ENCODE measurements at regions not wholly inside any gene's neighbourhood (a gene's known extent, or its start where the extent isn't known, plus 50 kb on each side); places are given as distances from the start of the nearest gene placed in this dataset.

DNA sequence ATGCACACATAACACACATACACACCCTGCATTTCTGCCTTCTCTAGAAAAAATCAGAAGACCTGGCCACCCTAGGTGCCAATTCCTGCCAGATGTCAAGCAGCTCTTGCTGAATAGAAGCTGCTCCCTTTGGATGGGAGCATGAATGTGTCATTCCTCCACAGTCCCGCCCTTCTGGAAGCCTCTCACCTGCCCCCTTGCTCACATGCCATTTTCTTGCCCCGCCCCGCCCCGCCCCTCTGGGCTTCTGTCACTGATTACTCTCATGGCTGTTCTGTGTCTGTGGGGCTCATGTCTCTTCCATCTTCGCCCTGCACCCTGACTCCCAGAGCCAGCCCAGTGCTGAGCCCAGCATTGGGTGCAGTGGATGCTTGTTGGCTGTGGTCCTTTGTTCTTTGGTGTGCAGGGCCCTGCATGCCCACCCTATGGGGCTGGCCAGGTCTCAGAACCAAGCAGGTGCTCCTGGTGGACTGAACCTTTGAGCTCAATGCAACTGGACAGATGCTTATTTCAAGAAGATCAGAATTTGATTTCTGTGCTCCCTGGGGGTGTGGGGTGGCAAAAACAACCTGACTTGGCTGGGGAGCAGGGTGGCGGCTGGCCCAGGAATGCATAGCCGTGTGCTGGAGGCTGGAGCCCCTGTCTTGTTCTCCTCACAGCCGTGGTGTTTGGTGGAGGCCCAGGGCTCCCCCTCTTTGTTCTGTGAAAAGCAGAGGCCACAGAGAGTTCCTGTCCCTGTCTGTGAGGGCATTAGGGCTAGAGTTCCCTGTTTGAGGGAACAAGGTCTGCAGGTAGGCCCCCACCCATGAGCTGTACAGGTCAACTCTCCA lies 140.6 kb upstream of the GLI2 start:
- no peaks in the 10 kb centered on the region for H4K20me1 ChIP-seq (ENCODE audit: control insufficient read depth, insufficient read depth, insufficient read length)
- peak overlapping the region in 2 of 3 experiments; percentile 70 to 92; a peak in 1 of 7 replicates for H3K27ac Mint-ChIP-seq
- peaks cover 54 to 64% of the 10 kb centered on the region in 2 experiments for H3K4me1 Mint-ChIP-seq
- no peak overlapping the region for H3K4ac ChIP-seq (ENCODE audit: low read depth, low read length)
- no peak overlapping the region for H4K8ac ChIP-seq (replicated peaks; ENCODE audit: insufficient read length, low read depth, low read length)
- no peak overlapping the region for H3K14ac ChIP-seq (ENCODE audit: insufficient read depth, low read length)
- no peak overlapping the region for H2AFZ ChIP-seq (ENCODE audit: low read length)
- 0 out of 5 replicates have a peak, but pooled peaks cover 0 to 5% of the 10 kb centered on the region in 2 experiments for H3K9me3 Mint-ChIP-seq
- no peak overlapping the region for H3K56ac ChIP-seq (ENCODE audit: insufficient read length, low read depth, low read length)
- H3K9me3 ChIP-seq (ENCODE audit: control insufficient read depth, low read depth, low read length) = no peaks in the 10 kb centered on the region
- H3K23ac ChIP-seq (ENCODE audit: insufficient read length, low read depth, low read length) = no peak overlapping the region
- H2BK20ac ChIP-seq (ENCODE audit: low read depth, low read length, poor library complexity, severe bottlenecking) = no peak overlapping the region
- H3K27ac ChIP-seq (ENCODE audit: insufficient read length, low read depth, low read length) = no peak overlapping the region
- H3K18ac ChIP-seq (ENCODE audit: insufficient read length, low read depth, low read length) = no peak overlapping the region
- no peak overlapping the region for H2BK15ac ChIP-seq (ENCODE audit: low read depth, low read length)
- H3K79me1 ChIP-seq (ENCODE audit: insufficient read depth, low read depth, low read length, poor library complexity, severe bottlenecking) = no peaks in the 10 kb centered on the region
- H3K36me3 Mint-ChIP-seq (ENCODE audit: insufficient read depth in 1 of 3, low read depth in 3 of 3) = no peaks in the 10 kb centered on the region; a peak in 1 of 7 replicates
- peaks cover 90% of the 10 kb centered on the region for H3K27me3 Mint-ChIP-seq (ENCODE audit: low read depth)
- H2BK12ac ChIP-seq (ENCODE audit: insufficient read length, low read depth, low read length) = no peak overlapping the region
- no peaks in the 10 kb centered on the region; the same call in 1 of the 2 replicates for H3K27me3 ChIP-seq (ENCODE audit: insufficient read depth, low read length)
- H3K79me2 ChIP-seq (ENCODE audit: insufficient read depth, low read length) = no peaks in the 10 kb centered on the region
- no peak overlapping the region for H3K4me3 Mint-ChIP-seq
- no peak overlapping the region for H4K91ac ChIP-seq (ENCODE audit: insufficient read length, low read depth, low read length)
- DNase-seq = peak; percentile 79
- H2AK5ac ChIP-seq (ENCODE audit: insufficient read length, low read length) = no peak overlapping the region
- no peak overlapping the region for H2BK120ac ChIP-seq (ENCODE audit: low read depth, low read length, poor library complexity, severe bottlenecking)
- no peaks in the 10 kb centered on the region for H3K4me1 ChIP-seq (ENCODE audit: insufficient read depth, low read length)
- H4K5ac ChIP-seq (ENCODE audit: insufficient read length, low read depth, low read length) = no peak overlapping the region
- no CpG with 5 or more reads among the region's 8 CpGs for WGBS (ENCODE audit: extremely low coverage, insufficient read length, low lambda C conversion rate)
- H3K4me2 ChIP-seq (ENCODE audit: insufficient read depth, insufficient read length, low read length) = no peak overlapping the region
- H3K23me2 ChIP-seq (ENCODE audit: insufficient read length, low read depth, low read length, poor library complexity, severe bottlenecking) = no peaks in the 10 kb centered on the region
- H3T11ph ChIP-seq (ENCODE audit: low read length) = no peak overlapping the region
- TF ChIP-seq, protein P1, sequence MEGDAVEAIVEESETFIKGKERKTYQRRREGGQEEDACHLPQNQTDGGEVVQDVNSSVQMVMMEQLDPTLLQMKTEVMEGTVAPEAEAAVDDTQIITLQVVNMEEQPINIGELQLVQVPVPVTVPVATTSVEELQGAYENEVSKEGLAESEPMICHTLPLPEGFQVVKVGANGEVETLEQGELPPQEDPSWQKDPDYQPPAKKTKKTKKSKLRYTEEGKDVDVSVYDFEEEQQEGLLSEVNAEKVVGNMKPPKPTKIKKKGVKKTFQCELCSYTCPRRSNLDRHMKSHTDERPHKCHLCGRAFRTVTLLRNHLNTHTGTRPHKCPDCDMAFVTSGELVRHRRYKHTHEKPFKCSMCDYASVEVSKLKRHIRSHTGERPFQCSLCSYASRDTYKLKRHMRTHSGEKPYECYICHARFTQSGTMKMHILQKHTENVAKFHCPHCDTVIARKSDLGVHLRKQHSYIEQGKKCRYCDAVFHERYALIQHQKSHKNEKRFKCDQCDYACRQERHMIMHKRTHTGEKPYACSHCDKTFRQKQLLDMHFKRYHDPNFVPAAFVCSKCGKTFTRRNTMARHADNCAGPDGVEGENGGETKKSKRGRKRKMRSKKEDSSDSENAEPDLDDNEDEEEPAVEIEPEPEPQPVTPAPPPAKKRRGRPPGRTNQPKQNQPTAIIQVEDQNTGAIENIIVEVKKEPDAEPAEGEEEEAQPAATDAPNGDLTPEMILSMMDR (conservative IDR thresholded peaks at IDR 0.05) = no peak
- no peak overlapping the region for H3K9ac ChIP-seq (ENCODE audit: extremely low read depth, insufficient read length, low read length)
- H2BK5ac ChIP-seq (ENCODE audit: insufficient read length, low read length) = no peak overlapping the region

Data from H9 (cell line).